Hepatocyte (in vitro differentiated cells): ENCODE measurements at regions not wholly inside any gene's neighbourhood (a gene's known extent, or its start where the extent isn't known, plus 50 kb on each side); places are given as distances from the start of the nearest gene placed in this dataset.

Experiments
- DNase-seq: peaks from one replicate; pipeline ENCODE4 v3.0.0-alpha.2; 2016; ENCODE audit warnings: low spot score
- H2AFZ ChIP-seq: fragments of 200-600 bp; sonication (generic); 2 replicates; pipeline ENCODE4 v1.6.0; 2016; ENCODE audit warnings: antibody characterized with exemption, mild to moderate bottlenecking
- H3K27ac ChIP-seq: fragments of 200-600 bp; sonication (generic); 2 replicates; pipeline ENCODE4 v1.5.1; 2016; ENCODE audit warnings: mild to moderate bottlenecking
- H3K27me3 ChIP-seq: fragments of 200-600 bp; sonication (generic); 2 replicates; pipeline ENCODE4 v1.6.1; 2016
- H3K36me3 ChIP-seq: fragments of 200-600 bp; sonication (generic); replicated peaks from 2 replicates; pipeline ENCODE4 v1.5.1; 2016; ENCODE audit warnings: low read depth; ENCODE audit not compliant: insufficient read depth
- H3K4me1 ChIP-seq: fragments of 200-600 bp; sonication (generic); 2 replicates; pipeline ENCODE4 v1.5.1; 2016; ENCODE audit warnings: mild to moderate bottlenecking, moderate library complexity; ENCODE audit not compliant: insufficient read depth
- H3K4me2 ChIP-seq: fragments of 200-600 bp; sonication (generic); 2 replicates; pipeline ENCODE4 v1.6.0; 2016
- H3K4me3 ChIP-seq: fragments of 200-600 bp; sonication (generic); 2 replicates; pipeline ENCODE4 v1.5.1; 2016; ENCODE audit warnings: mild to moderate bottlenecking
- H3K79me2 ChIP-seq: fragments of 200-600 bp; sonication (generic); 2 replicates; pipeline ENCODE4 v1.6.0; 2017; ENCODE audit warnings: mild to moderate bottlenecking
- H3K9me2 ChIP-seq: fragments of 200-600 bp; sonication (generic); replicated peaks from 2 replicates; pipeline ENCODE4 v1.6.0; 2017; ENCODE audit warnings: mild to moderate bottlenecking; ENCODE audit not compliant: insufficient read depth
- H3K9me3 ChIP-seq: fragments of 200-600 bp; sonication (generic); 2 replicates; pipeline ENCODE4 v1.5.1; 2016; ENCODE audit warnings: low read depth, mild to moderate bottlenecking
- H4K20me1 ChIP-seq: fragments of 200-600 bp; sonication (generic); 2 replicates; pipeline ENCODE4 v1.6.0; 2016; ENCODE audit warnings: mild to moderate bottlenecking; ENCODE audit not compliant: insufficient read depth, poor library complexity, severe bottlenecking
- EZH2 ChIP-seq: fragments of 200-600 bp; sonication (generic); IDR thresholded peaks from 2 replicates; pipeline ENCODE4 v1.6.1; 2016; ENCODE audit warnings: antibody characterized with exemption, mild to moderate bottlenecking, borderline replicate concordance
- EZH2phosphoT487 ChIP-seq: fragments of 200-600 bp; sonication (generic); IDR thresholded peaks from one replicate; pipeline ENCODE4 v1.6.1; 2018; ENCODE audit warnings: antibody characterized with exemption, mild to moderate bottlenecking, low read depth, moderate library complexity; ENCODE audit not compliant: unreplicated experiment, severe bottlenecking
- WGBS: methylation state at CpG from one replicate; pipeline ENCODE4 v1.1.6; 2016; ENCODE audit warnings: low lambda C conversion rate; ENCODE audit errors: missing lambda C conversion rate; 5-methylcytosine and 5-hydroxymethylcytosine counted together
- TF ChIP-seq, protein P1 (sequence below): fragments of 200-600 bp; sonication (generic); IDR thresholded peaks from 2 replicates; pipeline ENCODE4 v1.5.1; 2016; ENCODE audit warnings: antibody characterized with exemption, mild to moderate bottlenecking; ENCODE audit not compliant: poor library complexity

DNA sequence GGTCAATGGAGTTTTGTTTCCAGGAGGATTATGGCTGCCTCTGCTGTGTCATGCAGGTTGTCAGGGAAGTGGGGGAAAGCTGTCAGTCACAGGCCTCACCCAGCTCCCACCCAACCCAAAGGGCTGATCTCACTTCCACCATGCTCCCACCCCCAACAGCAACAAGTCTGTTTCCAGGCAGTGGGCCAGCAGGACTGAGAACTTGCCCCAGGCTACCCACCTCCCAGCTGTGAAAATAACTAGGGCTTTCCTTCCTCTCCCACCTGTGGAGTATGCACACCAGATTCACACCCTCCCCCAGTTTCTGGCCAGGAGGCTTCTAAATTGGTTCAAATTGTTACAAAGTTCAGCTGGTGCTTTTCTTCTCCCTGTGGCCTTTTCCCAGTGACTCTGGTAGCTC is 95.6 kb upstream of the ACVR1 start:
- Histone ChIP-seq H3K27me3 (no peaks in the 10 kb centered on the region), H3K27ac (no peak overlapping the region), H3K4me1 (no peaks in the 10 kb centered on the region), H4K20me1 (no peaks in the 10 kb centered on the region), H3K4me2 (no peak overlapping the region), H3K9me3 (no peaks in the 10 kb centered on the region), H3K4me3 (no peak overlapping the region), H2AFZ (no peak overlapping the region), H3K79me2 (no peaks in the 10 kb centered on the region), H3K36me3 (no peaks in the 10 kb centered on the region), H3K9me2 (no peaks in the 10 kb centered on the region)
- no peak for DNase-seq
- TF ChIP-seq EZH2 (no peak), EZH2phosphoT487 (no peak)
- TF ChIP-seq, protein P1, sequence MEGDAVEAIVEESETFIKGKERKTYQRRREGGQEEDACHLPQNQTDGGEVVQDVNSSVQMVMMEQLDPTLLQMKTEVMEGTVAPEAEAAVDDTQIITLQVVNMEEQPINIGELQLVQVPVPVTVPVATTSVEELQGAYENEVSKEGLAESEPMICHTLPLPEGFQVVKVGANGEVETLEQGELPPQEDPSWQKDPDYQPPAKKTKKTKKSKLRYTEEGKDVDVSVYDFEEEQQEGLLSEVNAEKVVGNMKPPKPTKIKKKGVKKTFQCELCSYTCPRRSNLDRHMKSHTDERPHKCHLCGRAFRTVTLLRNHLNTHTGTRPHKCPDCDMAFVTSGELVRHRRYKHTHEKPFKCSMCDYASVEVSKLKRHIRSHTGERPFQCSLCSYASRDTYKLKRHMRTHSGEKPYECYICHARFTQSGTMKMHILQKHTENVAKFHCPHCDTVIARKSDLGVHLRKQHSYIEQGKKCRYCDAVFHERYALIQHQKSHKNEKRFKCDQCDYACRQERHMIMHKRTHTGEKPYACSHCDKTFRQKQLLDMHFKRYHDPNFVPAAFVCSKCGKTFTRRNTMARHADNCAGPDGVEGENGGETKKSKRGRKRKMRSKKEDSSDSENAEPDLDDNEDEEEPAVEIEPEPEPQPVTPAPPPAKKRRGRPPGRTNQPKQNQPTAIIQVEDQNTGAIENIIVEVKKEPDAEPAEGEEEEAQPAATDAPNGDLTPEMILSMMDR, result no peak

DNA sequence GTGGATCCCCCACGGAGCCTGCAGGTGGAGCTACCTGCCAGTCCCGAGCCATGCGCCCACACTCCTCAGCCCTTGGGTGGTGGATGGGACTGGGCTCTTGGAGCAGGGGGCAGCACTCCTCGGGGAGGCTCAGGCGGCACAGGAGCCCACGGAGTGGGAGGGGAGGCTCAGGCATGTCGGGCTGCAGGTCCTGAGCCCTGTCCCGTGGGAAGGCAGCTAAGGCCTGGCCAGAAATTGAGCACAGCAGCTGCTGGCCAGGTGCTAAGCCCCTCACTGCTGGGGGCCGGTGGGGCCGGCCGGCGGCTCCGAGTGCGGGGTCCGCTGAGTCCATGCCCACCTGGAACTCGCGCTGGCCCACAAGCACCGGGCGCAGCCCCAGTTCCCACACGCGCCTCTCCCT is 91.7 kb upstream of the ACVR1 start:
- no peaks in the 10 kb centered on the region for H3K79me2 ChIP-seq
- H3K4me1 ChIP-seq, result no peaks in the 10 kb centered on the region
- no peaks in the 10 kb centered on the region for H3K9me3 ChIP-seq
- no peak overlapping the region for H3K27ac ChIP-seq
- H3K36me3 ChIP-seq, result no peaks in the 10 kb centered on the region
- no peak overlapping the region for H2AFZ ChIP-seq
- 93% methylated on average over 14 of the region's 21 CpGs for WGBS
- H4K20me1 ChIP-seq, result no peaks in the 10 kb centered on the region
- no peak overlapping the region for H3K4me3 ChIP-seq
- H3K4me2 ChIP-seq, result no peak overlapping the region
- no peak for DNase-seq
- TF ChIP-seq EZH2, result no peak
- TF ChIP-seq, protein P1, result no peak
- TF ChIP-seq EZH2phosphoT487, result no peak
- H3K9me2 ChIP-seq, result no peaks in the 10 kb centered on the region
- H3K27me3 ChIP-seq, result no peaks in the 10 kb centered on the region

DNA sequence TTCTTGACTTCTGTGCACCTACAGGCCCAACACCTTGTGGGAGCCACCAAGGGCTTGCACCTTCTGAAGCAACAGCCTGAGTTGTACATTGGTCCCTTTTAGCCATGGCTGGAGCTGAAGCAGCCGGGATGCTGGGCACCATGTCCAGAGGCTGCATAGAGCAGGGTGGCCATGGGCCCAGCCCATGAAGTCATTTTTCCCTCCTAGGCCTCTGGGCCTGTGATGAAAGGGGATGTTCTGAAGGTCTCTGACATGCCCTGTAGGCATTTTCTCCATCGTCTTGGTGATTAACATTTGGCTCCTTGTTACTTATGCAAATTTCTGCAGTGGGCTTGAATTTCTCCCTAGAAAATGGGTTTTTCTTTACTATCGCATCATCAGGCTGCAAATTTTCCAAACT is 83.1 kb upstream of the ACVR1 start:
- DNase-seq, result no peak
- Histone ChIP-seq H3K27me3 (no peaks in the 10 kb centered on the region), H4K20me1 (no peaks in the 10 kb centered on the region), H3K79me2 (no peaks in the 10 kb centered on the region), H3K9me2 (no peaks in the 10 kb centered on the region), H3K4me2 (no peak overlapping the region), H3K9me3 (no peaks in the 10 kb centered on the region), H3K4me3 (no peak overlapping the region), H3K27ac (no peak overlapping the region), H3K36me3 (no peaks in the 10 kb centered on the region), H2AFZ (no peak overlapping the region), H3K4me1 (no peaks in the 10 kb centered on the region)
- TF ChIP-seq EZH2phosphoT487, result no peak
- TF ChIP-seq, protein P1, result no peak
- no peak for TF ChIP-seq EZH2
- WGBS, result 92% methylated on average over 3 of the region's 3 CpGs

DNA sequence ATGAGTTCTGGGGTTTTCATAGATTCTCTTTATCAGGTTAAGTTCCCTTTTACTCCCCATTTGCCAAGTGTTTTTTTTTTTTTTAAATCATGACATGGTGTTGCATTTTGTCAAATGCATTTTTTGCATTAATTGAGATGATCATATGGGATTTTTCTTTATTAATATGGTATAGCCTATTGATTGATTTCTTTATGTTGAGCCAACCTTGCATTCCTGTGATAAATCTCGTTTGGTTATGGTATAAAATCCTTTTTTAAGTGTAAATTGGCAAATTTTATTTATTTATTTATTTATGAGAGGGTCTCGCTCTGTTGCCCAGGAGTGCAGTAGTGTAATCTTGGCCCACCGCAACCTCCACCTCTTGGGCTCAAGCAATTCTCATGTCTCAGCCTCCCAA is 81.5 kb upstream of the ACVR1 start:
- Histone ChIP-seq H3K36me3 (no peaks in the 10 kb centered on the region), H3K9me3 (no peaks in the 10 kb centered on the region), H4K20me1 (no peaks in the 10 kb centered on the region), H3K4me1 (no peaks in the 10 kb centered on the region), H2AFZ (no peak overlapping the region), H3K27ac (no peak overlapping the region), H3K9me2 (no peaks in the 10 kb centered on the region), H3K4me2 (no peak overlapping the region), H3K79me2 (no peaks in the 10 kb centered on the region), H3K27me3 (no peaks in the 10 kb centered on the region), H3K4me3 (no peak overlapping the region)
- TF ChIP-seq, protein P1, result no peak
- no peak for TF ChIP-seq EZH2phosphoT487
- TF ChIP-seq EZH2, result no peak
- no peak for DNase-seq
- 64% methylated on average over 3 of the region's 3 CpGs for WGBS
